Esophagus muscularis mucosa (tissue), 4 donors: ENCODE measurements at regions not wholly inside any gene's neighbourhood (a gene's known extent, or its start where the extent isn't known, plus 50 kb on each side); places are given as distances from the start of the nearest gene placed in this dataset.
"Not testable (repeated sequence)": the region's sequence is repeated elsewhere in the genome, so short reads cannot be mapped to it uniquely, and the experiment has no call there.

Experiments used
- DNase-seq: peaks from one replicate; pipeline ENCODE4 v3.0.0-alpha.2; 2017; ENCODE audit errors: extremely low spot score
- H3K27ac ChIP-seq, 4 donors: fragments of 200-600 bp; sonication (generic); replicated peaks in 1 of 4; 1 replicate in 3 of 4; 2 replicates in 1 of 4; pipeline ENCODE4 v1.5.1; 2016 to 2019; ENCODE audit warnings: mild to moderate bottlenecking in 1 of 4
- H3K27me3 ChIP-seq, 4 donors: fragments of 200-600 bp; sonication (generic); one replicate each; pipeline versions ENCODE4 v1.5.1 to v1.6.0; 2016 to 2019
- H3K36me3 ChIP-seq, 4 donors: fragments of 200-600 bp; sonication (generic); one replicate each; pipeline ENCODE4 v1.5.1; 2016 to 2019
- H3K4me1 ChIP-seq, 4 donors: fragments of 200-600 bp; sonication (generic); one replicate each; pipeline ENCODE4 v1.5.1; 2016 to 2019
- H3K4me3 ChIP-seq, 4 donors: fragments of 200-600 bp; sonication (generic); 1 replicate in 2 of 4; 2 replicates in 2 of 4; pipeline ENCODE4 v1.5.1; 2016 to 2019; ENCODE audit warnings: mild to moderate bottlenecking in 4 of 4, moderate library complexity in 1 of 4
- H3K9me3 ChIP-seq, 4 donors: fragments of 200-600 bp; sonication (generic); 1 replicate in 3 of 4; 2 replicates in 1 of 4; pipeline ENCODE4 v1.5.1; 2016 to 2019
- CTCF ChIP-seq, 3 experiments: fragments of 200-600 bp in 2 of 3; fragments of 450-650 bp in 1 of 3; sonication (generic) in 2 of 3; IDR thresholded peaks; one replicate each; pipeline ENCODE4 v1.5.1; 2017 to 2019; ENCODE audit warnings: antibody characterized with exemption in 3 of 3, mild to moderate bottlenecking in 2 of 3, moderate library complexity in 1 of 3
- EP300 ChIP-seq: sonication (generic); formaldehyde crosslinking; IDR thresholded peaks from one replicate; pipeline ENCODE4 v1.6.1; 2017; ENCODE audit warnings: antibody characterized with exemption
- POLR2A ChIP-seq: fragments of 450-650 bp; IDR thresholded peaks from one replicate; pipeline ENCODE4 v1.6.1; 2017; ENCODE audit warnings: antibody characterized with exemption, moderate library complexity, mild to moderate bottlenecking, low read depth
- POLR2AphosphoS5 ChIP-seq, 2 donors: sonication (generic); formaldehyde crosslinking; IDR thresholded peaks; one replicate each; pipeline ENCODE4 v1.6.1; 2017; ENCODE audit warnings: antibody characterized with exemption in 2 of 2
- WGBS: methylation state at CpG from one replicate; pipeline ENCODE4 v1.1.5; 2018; 5-methylcytosine and 5-hydroxymethylcytosine counted together
- intact Hi-C: fragments of 100-400 bp; cut with DNase I; formaldehyde crosslinking; loops from one replicate; pipeline ENCODE4 v1.15.1; 2023

GRCh38 chr5:172521338-172521932 is 67.1 kb upstream of the SH3PXD2B start:
- H3K9me3 ChIP-seq = peaks cover 0 to 34% (median 21%) of the 10 kb centered on the region in 4 donors
- H3K27ac ChIP-seq = no peak overlapping the region
- TF ChIP-seq CTCF (IDR thresholded peaks at IDR 0.05) (no peak), POLR2A (no peak), POLR2AphosphoS5 (IDR thresholded peaks at IDR 0.05) (no peak), EP300 (no peak)
- 90% methylated on average over 3 of the region's 3 CpGs for WGBS
- no peak for DNase-seq
- H3K36me3 ChIP-seq = no peaks in the 10 kb centered on the region
- H3K4me1 ChIP-seq = peaks cover 0 to 35% (median 31%) of the 10 kb centered on the region in 4 donors
- intact Hi-C loops = no loop called here
- no peak overlapping the region for H3K4me3 ChIP-seq
- H3K27me3 ChIP-seq = no peaks in the 10 kb centered on the region

GRCh38 chr5:172511952-172512351 is 57.6 kb upstream of the SH3PXD2B start:
- DNase-seq = no peak
- Histone ChIP-seq H3K9me3 (peaks cover 0 to 11% (median 7%) of the 10 kb centered on the region in 4 donors), H3K4me3 (no peak overlapping the region), H3K36me3 (no peaks in the 10 kb centered on the region), H3K27ac (no peak overlapping the region), H3K27me3 (no peaks in the 10 kb centered on the region), H3K4me1 (peaks cover 0 to 8% (median 0%) of the 10 kb centered on the region in 4 donors)
- TF ChIP-seq CTCF (IDR thresholded peaks at IDR 0.05) (no peak), POLR2A (no peak), EP300 (no peak), POLR2AphosphoS5 (IDR thresholded peaks at IDR 0.05) (no peak)
- intact Hi-C loops = no loop called here

GRCh38 chr5:172509405-172509781 is 55.1 kb upstream of the SH3PXD2B start:
- intact Hi-C loops = no loop called here
- H3K27me3 ChIP-seq = no peaks in the 10 kb centered on the region
- no peak for TF ChIP-seq EP300
- TF ChIP-seq CTCF (IDR thresholded peaks at IDR 0.05) = no peak
- peak in 1 of 2 donors; percentile 54 for TF ChIP-seq POLR2AphosphoS5 (IDR thresholded peaks at IDR 0.05)
- peak; percentile 50 for DNase-seq
- H3K27ac ChIP-seq = peak overlapping the region in 3 of 4 donors; percentile 20 to 59 (median 35)
- no peaks in the 10 kb centered on the region for H3K36me3 ChIP-seq
- WGBS = 89% methylated on average over 8 of the region's 8 CpGs
- H3K4me1 ChIP-seq = peaks cover 5 to 14% (median 7%) of the 10 kb centered on the region in 4 donors
- H3K9me3 ChIP-seq = peaks cover 0 to 11% (median 7%) of the 10 kb centered on the region in 4 donors
- no peak overlapping the region for H3K4me3 ChIP-seq

GRCh38 chr5:172508471-172509404 is 54.4 kb upstream of the SH3PXD2B start:
- TF ChIP-seq CTCF (IDR thresholded peaks at IDR 0.05) (no peak), EP300 (no peak), POLR2A (no peak), POLR2AphosphoS5 (IDR thresholded peaks at IDR 0.05) (no peak)
- Histone ChIP-seq H3K9me3 (peaks cover 0 to 11% (median 7%) of the 10 kb centered on the region in 4 donors), H3K36me3 (no peaks in the 10 kb centered on the region), H3K4me3 (no peak overlapping the region), H3K27me3 (no peaks in the 10 kb centered on the region), H3K27ac (peak overlapping the region; percentile 20 to 59 (median 30)), H3K4me1 (peaks cover 11 to 21% (median 13%) of the 10 kb centered on the region in 4 donors)
- peak; percentile 79 for DNase-seq
- 88% methylated on average over 10 of the region's 12 CpGs for WGBS
- intact Hi-C loops = no loop called here

- H3K27ac ChIP-seq, H3K4me3 ChIP-seq, DNase-seq, intact Hi-C loops, H3K36me3 ChIP-seq, H3K27me3 ChIP-seq: not testable (repeated sequence)
- 71% methylated on average over 8 of the region's 8 CpGs for WGBS
- peaks cover 0 to 11% (median 6%) of the 10 kb centered on the region in 4 donors for H3K9me3 ChIP-seq
- peaks cover 14 to 25% (median 21%) of the 10 kb centered on the region in 4 donors for H3K4me1 ChIP-seq
These were observed 53.2 kb upstream of the SH3PXD2B start for GRCh38 chr5:172507485-172507884.
